Liver (tissue), 8 donors: ENCODE measurements at regions not wholly inside any gene's neighbourhood (a gene's known extent, or its start where the extent isn't known, plus 50 kb on each side); places are given as distances from the start of the nearest gene placed in this dataset.

Experiments used
- DNase-seq: peaks from one replicate; pipeline ENCODE4 v3.0.0-alpha.2; 2017; ENCODE audit warnings: low spot score
- H3K27ac ChIP-seq, 2 donors: one replicate each; pipeline ENCODE4 v1.7.0; 2013; ENCODE audit warnings: inconsistent platforms in 2 of 2, low read length in 2 of 2, control low read depth in 1 of 2, low read depth in 1 of 2, mild to moderate bottlenecking in 1 of 2
- H3K27me3 ChIP-seq, 4 donors: one replicate each; pipeline versions ENCODE4 v1.6.1 to v1.7.0; 2013; ENCODE audit warnings: low read length in 3 of 4, inconsistent platforms in 1 of 4, mild to moderate bottlenecking in 1 of 4, moderate library complexity in 1 of 4; ENCODE audit not compliant: control insufficient read depth in 4 of 4, insufficient read depth in 4 of 4
- H3K36me3 ChIP-seq, 4 donors: one replicate each; pipeline versions ENCODE4 v1.6.1 to v1.7.0; 2013; ENCODE audit warnings: low read length in 3 of 4, mild to moderate bottlenecking in 3 of 4, low read depth in 1 of 4, moderate library complexity in 1 of 4; ENCODE audit not compliant: control insufficient read depth in 4 of 4, insufficient read depth in 3 of 4
- H3K4me1 ChIP-seq, 4 donors: one replicate each; pipeline versions ENCODE4 v1.6.1 to v1.7.0; 2013; ENCODE audit warnings: low read length in 3 of 4, mild to moderate bottlenecking in 3 of 4, moderate library complexity in 1 of 4; ENCODE audit not compliant: control insufficient read depth in 4 of 4, insufficient read depth in 4 of 4
- H3K4me3 ChIP-seq, 3 donors: one replicate each; pipeline versions ENCODE4 v1.6.1 to v1.7.0; 2013; ENCODE audit warnings: low read length in 3 of 3, control low read depth in 1 of 3, low read depth in 1 of 3, mild to moderate bottlenecking in 1 of 3
- H3K9ac ChIP-seq, 2 donors: one replicate each; pipeline ENCODE4 v1.7.0; 2013; ENCODE audit warnings: low read length in 2 of 2, mild to moderate bottlenecking in 2 of 2, moderate library complexity in 2 of 2, control low read depth in 1 of 2, low read depth in 1 of 2
- H3K9me3 ChIP-seq, 4 donors: one replicate each; pipeline versions ENCODE4 v1.6.1 to v1.7.0; 2013; ENCODE audit warnings: low read length in 3 of 4; ENCODE audit not compliant: control insufficient read depth in 4 of 4
- EGR1 ChIP-seq, 2 donors: IDR thresholded peaks; 2 replicates each; pipeline ENCODE4 v1.6.1; 2016 to 2018; ENCODE audit warnings: antibody characterized with exemption in 2 of 2, low read depth in 2 of 2
- FOXA1 ChIP-seq: IDR thresholded peaks from 2 replicates; pipeline ENCODE4 v1.6.1; 2016; ENCODE audit warnings: antibody characterized with exemption
- FOXA2 ChIP-seq: IDR thresholded peaks from 2 replicates; pipeline ENCODE4 v1.6.1; 2016; ENCODE audit warnings: antibody characterized with exemption
- GABPA ChIP-seq, 2 donors: IDR thresholded peaks in 1 of 2; conservative IDR thresholded peaks in 1 of 2; 2 replicates each; pipeline ENCODE4 v1.6.1; 2016; ENCODE audit warnings: antibody characterized with exemption in 2 of 2, mild to moderate bottlenecking in 1 of 2, moderate library complexity in 1 of 2
- HNF4A ChIP-seq, 2 donors: conservative IDR thresholded peaks; 2 replicates each; pipeline ENCODE4 v1.6.1; 2016; ENCODE audit warnings: antibody characterized with exemption in 2 of 2, mild to moderate bottlenecking in 2 of 2
- HNF4G ChIP-seq: IDR thresholded peaks from 2 replicates; pipeline ENCODE4 v1.6.1; 2016; ENCODE audit warnings: antibody characterized with exemption
- JUND ChIP-seq, 2 donors: IDR thresholded peaks; 2 replicates each; pipeline ENCODE4 v1.6.1; 2016; ENCODE audit warnings: antibody characterized with exemption in 2 of 2
- NR2F2 ChIP-seq: IDR thresholded peaks from 2 replicates; pipeline ENCODE4 v1.6.1; 2016; ENCODE audit warnings: antibody characterized with exemption
- RAD21 ChIP-seq, 2 donors: IDR thresholded peaks; 2 replicates each; pipeline ENCODE4 v1.6.1; 2016; ENCODE audit warnings: antibody characterized with exemption in 2 of 2, mild to moderate bottlenecking in 2 of 2
- RXRA ChIP-seq, 2 donors: IDR thresholded peaks; 2 replicates each; pipeline ENCODE4 v1.6.1; 2017 to 2018; ENCODE audit warnings: antibody characterized with exemption in 2 of 2, mild to moderate bottlenecking in 1 of 2
- SP1 ChIP-seq: IDR thresholded peaks from 2 replicates; pipeline ENCODE4 v1.6.1; 2018; ENCODE audit warnings: antibody characterized with exemption, mild to moderate bottlenecking
- TAF1 ChIP-seq: conservative IDR thresholded peaks from 2 replicates; pipeline ENCODE4 v1.6.1; 2016; ENCODE audit warnings: antibody characterized with exemption, mild to moderate bottlenecking
- YY1 ChIP-seq: IDR thresholded peaks from 2 replicates; pipeline ENCODE4 v1.6.1; 2016; ENCODE audit warnings: antibody characterized with exemption, mild to moderate bottlenecking
- WGBS: extraction: QIAGEN DNeasy Blood & Tissue Kit; methylation state at CpG from one replicate; pipeline ENCODE4 v1.1.7; 2013; 5-methylcytosine and 5-hydroxymethylcytosine counted together
- TF ChIP-seq, protein P1 (sequence below): IDR thresholded peaks from 2 replicates; pipeline ENCODE4 v1.6.1; 2016; ENCODE audit warnings: antibody characterized with exemption
- TF ChIP-seq, protein P2 (sequence below): fragments of 150-350 bp; IDR thresholded peaks from 2 replicates; pipeline ENCODE4 v1.5.1; 2017; ENCODE audit warnings: improper control_type of control experiment, low read depth, low read length; ENCODE audit not compliant: missing input control
- TF ChIP-seq, protein P3 (sequence below): IDR thresholded peaks from 2 replicates; pipeline ENCODE4 v1.6.1; 2016; ENCODE audit warnings: antibody characterized with exemption
- TF ChIP-seq, protein P4 (sequence below): IDR thresholded peaks from 2 replicates; pipeline ENCODE4 v1.6.1; 2016; ENCODE audit warnings: antibody characterized with exemption, mild to moderate bottlenecking
- TF ChIP-seq, protein P5 (sequence below): IDR thresholded peaks from 2 replicates; pipeline ENCODE4 v1.6.1; 2016; ENCODE audit warnings: antibody characterized with exemption
- donor health status: healthy.
- donor health status: healthy.
- donor health status: healthy.
- donor health status: healthy.
- donor health status: healthy.

DNA sequence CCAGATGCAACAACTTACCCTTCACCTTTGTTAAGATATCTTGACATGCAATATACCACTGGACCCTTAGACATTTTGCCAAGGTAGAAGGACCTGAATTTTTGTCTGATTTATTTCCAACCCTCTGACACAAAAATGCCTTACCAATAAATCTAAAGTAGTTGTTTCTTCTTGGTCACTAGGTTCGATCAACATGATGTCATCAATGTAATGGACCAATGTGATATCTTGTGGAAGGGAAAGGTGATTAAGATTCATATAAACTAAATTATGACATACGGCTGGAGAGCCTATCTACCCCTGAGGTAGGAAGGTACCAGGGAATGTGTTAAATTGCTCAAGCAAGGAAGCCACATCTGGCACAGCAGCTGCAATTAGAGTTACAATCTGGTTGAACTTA is 67.7 kb upstream of the SERPINE2 start:
- no peak overlapping the region for H3K27ac ChIP-seq
- 93% methylated on average over 2 of the region's 2 CpGs for WGBS
- TF ChIP-seq, protein P1, sequence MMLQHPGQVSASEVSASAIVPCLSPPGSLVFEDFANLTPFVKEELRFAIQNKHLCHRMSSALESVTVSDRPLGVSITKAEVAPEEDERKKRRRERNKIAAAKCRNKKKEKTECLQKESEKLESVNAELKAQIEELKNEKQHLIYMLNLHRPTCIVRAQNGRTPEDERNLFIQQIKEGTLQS = no peak
- TF ChIP-seq YY1 (no peak), JUND (IDR thresholded peaks at IDR 0.05) (no peak), GABPA (IDR thresholded peaks at IDR 0.05 in 1 of 2, conservative IDR thresholded peaks at IDR 0.05 in 1 of 2) (no peak), HNF4A (conservative IDR thresholded peaks at IDR 0.05) (no peak), TAF1 (no peak), SP1 (no peak), FOXA2 (no peak), RAD21 (IDR thresholded peaks at IDR 0.05) (no peak), EGR1 (IDR thresholded peaks at IDR 0.05; ENCODE audit: low read depth in 2 of 2) (no peak), FOXA1 (no peak), RXRA (IDR thresholded peaks at IDR 0.05) (no peak), HNF4G (no peak), NR2F2 (no peak)
- TF ChIP-seq, protein P2, sequence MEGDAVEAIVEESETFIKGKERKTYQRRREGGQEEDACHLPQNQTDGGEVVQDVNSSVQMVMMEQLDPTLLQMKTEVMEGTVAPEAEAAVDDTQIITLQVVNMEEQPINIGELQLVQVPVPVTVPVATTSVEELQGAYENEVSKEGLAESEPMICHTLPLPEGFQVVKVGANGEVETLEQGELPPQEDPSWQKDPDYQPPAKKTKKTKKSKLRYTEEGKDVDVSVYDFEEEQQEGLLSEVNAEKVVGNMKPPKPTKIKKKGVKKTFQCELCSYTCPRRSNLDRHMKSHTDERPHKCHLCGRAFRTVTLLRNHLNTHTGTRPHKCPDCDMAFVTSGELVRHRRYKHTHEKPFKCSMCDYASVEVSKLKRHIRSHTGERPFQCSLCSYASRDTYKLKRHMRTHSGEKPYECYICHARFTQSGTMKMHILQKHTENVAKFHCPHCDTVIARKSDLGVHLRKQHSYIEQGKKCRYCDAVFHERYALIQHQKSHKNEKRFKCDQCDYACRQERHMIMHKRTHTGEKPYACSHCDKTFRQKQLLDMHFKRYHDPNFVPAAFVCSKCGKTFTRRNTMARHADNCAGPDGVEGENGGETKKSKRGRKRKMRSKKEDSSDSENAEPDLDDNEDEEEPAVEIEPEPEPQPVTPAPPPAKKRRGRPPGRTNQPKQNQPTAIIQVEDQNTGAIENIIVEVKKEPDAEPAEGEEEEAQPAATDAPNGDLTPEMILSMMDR = no peak
- TF ChIP-seq, protein P3, sequence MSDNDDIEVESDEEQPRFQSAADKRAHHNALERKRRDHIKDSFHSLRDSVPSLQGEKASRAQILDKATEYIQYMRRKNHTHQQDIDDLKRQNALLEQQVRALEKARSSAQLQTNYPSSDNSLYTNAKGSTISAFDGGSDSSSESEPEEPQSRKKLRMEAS = no peak
- TF ChIP-seq, protein P4, sequence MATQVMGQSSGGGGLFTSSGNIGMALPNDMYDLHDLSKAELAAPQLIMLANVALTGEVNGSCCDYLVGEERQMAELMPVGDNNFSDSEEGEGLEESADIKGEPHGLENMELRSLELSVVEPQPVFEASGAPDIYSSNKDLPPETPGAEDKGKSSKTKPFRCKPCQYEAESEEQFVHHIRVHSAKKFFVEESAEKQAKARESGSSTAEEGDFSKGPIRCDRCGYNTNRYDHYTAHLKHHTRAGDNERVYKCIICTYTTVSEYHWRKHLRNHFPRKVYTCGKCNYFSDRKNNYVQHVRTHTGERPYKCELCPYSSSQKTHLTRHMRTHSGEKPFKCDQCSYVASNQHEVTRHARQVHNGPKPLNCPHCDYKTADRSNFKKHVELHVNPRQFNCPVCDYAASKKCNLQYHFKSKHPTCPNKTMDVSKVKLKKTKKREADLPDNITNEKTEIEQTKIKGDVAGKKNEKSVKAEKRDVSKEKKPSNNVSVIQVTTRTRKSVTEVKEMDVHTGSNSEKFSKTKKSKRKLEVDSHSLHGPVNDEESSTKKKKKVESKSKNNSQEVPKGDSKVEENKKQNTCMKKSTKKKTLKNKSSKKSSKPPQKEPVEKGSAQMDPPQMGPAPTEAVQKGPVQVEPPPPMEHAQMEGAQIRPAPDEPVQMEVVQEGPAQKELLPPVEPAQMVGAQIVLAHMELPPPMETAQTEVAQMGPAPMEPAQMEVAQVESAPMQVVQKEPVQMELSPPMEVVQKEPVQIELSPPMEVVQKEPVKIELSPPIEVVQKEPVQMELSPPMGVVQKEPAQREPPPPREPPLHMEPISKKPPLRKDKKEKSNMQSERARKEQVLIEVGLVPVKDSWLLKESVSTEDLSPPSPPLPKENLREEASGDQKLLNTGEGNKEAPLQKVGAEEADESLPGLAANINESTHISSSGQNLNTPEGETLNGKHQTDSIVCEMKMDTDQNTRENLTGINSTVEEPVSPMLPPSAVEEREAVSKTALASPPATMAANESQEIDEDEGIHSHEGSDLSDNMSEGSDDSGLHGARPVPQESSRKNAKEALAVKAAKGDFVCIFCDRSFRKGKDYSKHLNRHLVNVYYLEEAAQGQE = no peak
- TF ChIP-seq, protein P5, sequence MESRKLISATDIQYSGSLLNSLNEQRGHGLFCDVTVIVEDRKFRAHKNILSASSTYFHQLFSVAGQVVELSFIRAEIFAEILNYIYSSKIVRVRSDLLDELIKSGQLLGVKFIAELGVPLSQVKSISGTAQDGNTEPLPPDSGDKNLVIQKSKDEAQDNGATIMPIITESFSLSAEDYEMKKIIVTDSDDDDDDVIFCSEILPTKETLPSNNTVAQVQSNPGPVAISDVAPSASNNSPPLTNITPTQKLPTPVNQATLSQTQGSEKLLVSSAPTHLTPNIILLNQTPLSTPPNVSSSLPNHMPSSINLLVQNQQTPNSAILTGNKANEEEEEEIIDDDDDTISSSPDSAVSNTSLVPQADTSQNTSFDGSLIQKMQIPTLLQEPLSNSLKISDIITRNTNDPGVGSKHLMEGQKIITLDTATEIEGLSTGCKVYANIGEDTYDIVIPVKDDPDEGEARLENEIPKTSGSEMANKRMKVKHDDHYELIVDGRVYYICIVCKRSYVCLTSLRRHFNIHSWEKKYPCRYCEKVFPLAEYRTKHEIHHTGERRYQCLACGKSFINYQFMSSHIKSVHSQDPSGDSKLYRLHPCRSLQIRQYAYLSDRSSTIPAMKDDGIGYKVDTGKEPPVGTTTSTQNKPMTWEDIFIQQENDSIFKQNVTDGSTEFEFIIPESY = no peak

More for the DNA sequence above, 67.7 kb upstream of the SERPINE2 start:
- no peaks in the 10 kb centered on the region for H3K27me3 ChIP-seq
- H3K9ac ChIP-seq = no peak overlapping the region
- H3K9me3 ChIP-seq = no peaks in the 10 kb centered on the region
- no peak overlapping the region for H3K4me3 ChIP-seq
- DNase-seq = no peak
- no peaks in the 10 kb centered on the region for H3K4me1 ChIP-seq
- no peaks in the 10 kb centered on the region for H3K36me3 ChIP-seq
